ENCODE measurements at regions not wholly inside any gene's neighbourhood (a gene's known extent, or its start where the extent isn't known, plus 50 kb on each side); places are given as distances from the start of the nearest gene placed in this dataset.
"Not testable (repeated sequence)": the region's sequence is repeated elsewhere in the genome, so short reads cannot be mapped to it uniquely, and the experiment has no call there.

GRCh38 chr13:24967970-24968369 is 128.0 kb upstream of the PABPC3 start:
- not testable (repeated sequence) for TF ChIP-seq CTCF, POLR2A (IDR thresholded peaks at IDR 0.05)

Measured in adrenal gland (tissue), 5 donors.